AG04449 (cell line): ENCODE measurements at regions not wholly inside any gene's neighbourhood (a gene's known extent, or its start where the extent isn't known, plus 50 kb on each side); places are given as distances from the start of the nearest gene placed in this dataset.

Experiments
- CTCF ChIA-PET: fragments of 350-600 bp; formaldehyde crosslinking; extraction: SDS; loops from one replicate; lab custom pipeline; 2021; ENCODE audit warnings: antibody characterized with exemption; lab: Yijun Ruan, JAX
- POLR2A ChIA-PET: fragments of 400-600, 350-600 bp; formaldehyde crosslinking; extraction: SDS; loops from one replicate; lab custom pipeline; 2020; ENCODE audit warnings: antibody characterized with exemption, inconsistent platforms; lab: Yijun Ruan, JAX
- DNase-seq: peaks from one replicate; pipeline ENCODE4 v3.0.0-alpha.2; 2010; ENCODE audit warnings: low read depth, low spot score
- H3K4me3 ChIP-seq: 2 replicates; pipeline ENCODE4 v1.5.1; 2011; ENCODE audit warnings: low read depth, mild to moderate bottlenecking, control low read depth, low read length
- CTCF ChIP-seq: IDR thresholded peaks from one replicate; pipeline ENCODE4 v1.5.1; 2011; ENCODE audit warnings: mild to moderate bottlenecking, moderate library complexity, low read length, control low read depth, inconsistent platforms; ENCODE audit not compliant: insufficient read depth; ENCODE audit errors: missing control alignments

DNA sequence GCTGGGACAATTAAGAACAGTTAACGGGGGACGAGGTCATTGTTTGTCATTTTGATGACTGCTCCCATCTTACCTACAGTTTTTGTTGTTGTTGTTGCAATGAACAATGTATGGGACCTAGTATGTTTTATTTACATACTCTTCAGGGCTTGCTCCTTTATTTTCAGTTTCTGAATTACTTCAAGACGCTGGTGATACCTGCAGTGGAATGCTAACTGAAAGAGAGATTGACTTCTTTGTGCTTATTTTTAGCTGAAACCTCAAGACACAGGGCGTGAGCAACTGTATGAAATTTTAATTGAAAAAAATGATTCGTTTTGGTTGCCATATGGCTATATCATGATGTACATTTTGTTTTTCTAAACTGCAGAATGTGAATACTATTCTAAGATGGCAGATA, 297.9 kb downstream of the EDEM1 start:
- DNase-seq: no peak
- CTCF ChIA-PET: no interaction called here
- H3K4me3 ChIP-seq: no peak overlapping the region
- no peak for TF ChIP-seq CTCF
- POLR2A ChIA-PET: no interaction called here

DNA sequence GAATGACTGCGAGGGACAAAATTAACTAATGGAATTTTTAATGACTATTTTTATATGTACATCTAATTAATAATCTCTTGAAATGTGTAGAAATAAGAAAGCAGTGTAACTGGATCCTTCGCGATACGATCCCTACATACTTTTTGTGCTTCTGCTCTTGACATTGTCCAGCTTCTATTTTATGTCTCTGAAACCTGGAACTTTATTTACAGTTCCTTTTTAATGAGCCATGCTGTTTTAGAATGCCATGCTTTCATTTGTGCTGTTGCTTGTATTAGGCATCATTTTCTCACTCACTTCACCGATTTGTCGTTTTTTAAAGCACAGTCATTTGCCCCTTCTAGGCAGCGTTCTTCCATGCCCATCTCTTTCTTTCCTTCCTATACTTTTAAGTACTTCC, 301.3 kb downstream of the EDEM1 start:
- H3K4me3 ChIP-seq: no peak overlapping the region
- DNase-seq: no peak
- CTCF ChIA-PET: no interaction called here
- no peak for TF ChIP-seq CTCF
- POLR2A ChIA-PET: no interaction called here

- POLR2A ChIA-PET: no interaction called here
- CTCF ChIA-PET: no interaction called here
- DNase-seq: no peak
- TF ChIP-seq CTCF: no peak
- H3K4me3 ChIP-seq: no peak overlapping the region
Measured at GRCh38 chr3:5489536-5489935, 302.0 kb downstream of the EDEM1 start.

- ChIA-PET CTCF (no interaction called here), POLR2A (no interaction called here)
- no peak for DNase-seq
- no peak for TF ChIP-seq CTCF
- H3K4me3 ChIP-seq: no peak overlapping the region
Measured at GRCh38 chr3:5494905-5495519, 307.5 kb downstream of the EDEM1 start.

DNA sequence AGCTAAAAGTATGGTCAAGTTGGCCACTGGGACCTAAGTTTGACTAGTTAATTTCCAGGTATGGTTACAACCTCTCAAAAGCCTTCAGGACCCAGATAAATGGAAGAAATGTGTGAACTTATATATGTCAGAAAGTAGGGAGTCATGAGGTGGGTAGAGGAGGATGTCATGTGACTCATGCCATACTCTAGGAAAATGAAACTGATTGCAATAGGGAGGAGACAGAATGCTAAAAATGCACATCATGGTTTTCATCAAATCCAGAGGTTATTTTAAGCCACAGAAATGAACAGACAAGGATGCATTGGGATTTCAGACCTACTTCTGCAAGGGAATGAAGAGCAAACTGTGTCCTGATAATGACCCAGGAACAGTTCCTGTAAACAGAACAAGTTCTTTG, 310.0 kb downstream of the EDEM1 start:
- ChIA-PET CTCF (no interaction called here), POLR2A (no interaction called here)
- H3K4me3 ChIP-seq: no peak overlapping the region
- no peak for DNase-seq
- TF ChIP-seq CTCF: no peak

DNA sequence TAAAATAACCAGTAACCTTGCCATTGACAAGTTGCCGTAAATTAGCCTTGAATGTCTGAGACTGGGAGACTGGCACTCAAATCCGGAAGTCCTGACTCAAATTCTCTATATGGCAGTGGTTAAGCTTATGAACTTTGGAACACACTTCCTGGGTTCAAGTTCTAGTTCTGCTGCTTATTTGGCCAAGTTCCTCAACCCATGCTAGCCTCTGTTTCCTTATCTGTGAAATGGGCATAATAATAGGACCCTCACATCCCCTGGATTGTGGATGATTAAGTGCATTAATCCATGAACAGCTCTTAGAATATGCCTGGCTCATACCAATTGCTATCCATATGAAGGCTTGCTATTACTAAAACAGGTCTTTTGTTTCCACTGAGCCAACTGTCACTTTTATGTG, 311.5 kb downstream of the EDEM1 start:
- no peak for TF ChIP-seq CTCF
- DNase-seq: no peak
- ChIA-PET CTCF (no interaction called here), POLR2A (no interaction called here)
- no peak overlapping the region for H3K4me3 ChIP-seq
